GM23338 (cell line): ENCODE measurements at regions not wholly inside any gene's neighbourhood (a gene's known extent, or its start where the extent isn't known, plus 50 kb on each side); places are given as distances from the start of the nearest gene placed in this dataset.

Experiments
- ATAC-seq: fragments of 200-7000 bp; cut with Tn5 transposase; 3 replicates; pipeline ENCODE4 v1.9.1; 2020
- DNase-seq: peaks from one replicate; pipeline ENCODE4 v3.0.0-alpha.2; 2015; ENCODE audit warnings: low spot score
- H2AFZ ChIP-seq: fragments of 200-600 bp; sonication (generic); 2 replicates; pipeline ENCODE4 v1.8.0; 2016; ENCODE audit warnings: antibody characterized with exemption, mild to moderate bottlenecking, moderate library complexity
- H3F3A ChIP-seq: fragments of 200-600 bp; sonication (generic); replicated peaks from 2 replicates; pipeline ENCODE4 v1.8.0; 2017; ENCODE audit warnings: antibody characterized with exemption, mixed run types, low read depth
- H3K27ac ChIP-seq: fragments of 200-600 bp; sonication (generic); 2 replicates; pipeline ENCODE4 v1.6.1; 2016; ENCODE audit warnings: low read depth
- H3K27me3 ChIP-seq: fragments of 200-600 bp; sonication (generic); 2 replicates; pipeline ENCODE4 v1.8.0; 2016; ENCODE audit warnings: mild to moderate bottlenecking, mixed run types, moderate library complexity; ENCODE audit not compliant: insufficient read depth
- H3K36me3 ChIP-seq: fragments of 200-600 bp; sonication (generic); 2 replicates; pipeline ENCODE4 v1.8.0; 2016; ENCODE audit warnings: mild to moderate bottlenecking; ENCODE audit not compliant: insufficient read depth
- H3K4me1 ChIP-seq: fragments of 200-600 bp; sonication (generic); 2 replicates; pipeline ENCODE4 v1.8.0; 2016; ENCODE audit warnings: mild to moderate bottlenecking, moderate library complexity; ENCODE audit not compliant: insufficient read depth
- H3K4me2 ChIP-seq: fragments of 200-600 bp; sonication (generic); 2 replicates; pipeline ENCODE4 v1.7.1; 2017; ENCODE audit warnings: mixed run types
- H3K4me3 ChIP-seq: fragments of 200-600 bp; sonication (generic); 2 replicates; pipeline ENCODE4 v1.6.1; 2016; ENCODE audit warnings: mixed run types
- H3K79me2 ChIP-seq: fragments of 200-600 bp; sonication (generic); replicated peaks from 2 replicates; pipeline ENCODE4 v1.8.0; 2017; ENCODE audit warnings: mild to moderate bottlenecking; ENCODE audit not compliant: insufficient read depth
- H3K9me2 ChIP-seq: fragments of 200-600 bp; sonication (generic); 2 replicates; pipeline ENCODE4 v1.8.0; 2017; ENCODE audit not compliant: insufficient read depth
- H4K20me1 ChIP-seq: fragments of 200-600 bp; sonication (generic); replicated peaks from 2 replicates; pipeline ENCODE4 v1.8.0; 2017; ENCODE audit warnings: mild to moderate bottlenecking; ENCODE audit not compliant: insufficient read depth
- H3K27ac Mint-ChIP-seq: 2 replicates; pipeline ENCODE4 v1.8.0; 2020; ENCODE audit warnings: inconsistent platforms, mild to moderate bottlenecking, moderate library complexity, mixed read lengths
- H3K27me3 Mint-ChIP-seq: 3 replicates; pipeline ENCODE4 v1.8.0; 2022; ENCODE audit warnings: low read depth, mild to moderate bottlenecking, moderate library complexity, mixed read lengths, inconsistent platforms; ENCODE audit not compliant: insufficient read depth, poor library complexity
- H3K36me3 Mint-ChIP-seq: 3 replicates; pipeline ENCODE4 v1.8.0; 2021; ENCODE audit warnings: low read depth, mild to moderate bottlenecking, inconsistent platforms, moderate library complexity, mixed read lengths
- H3K4me1 Mint-ChIP-seq: 3 replicates; pipeline ENCODE4 v1.8.0; 2020; ENCODE audit warnings: mild to moderate bottlenecking, inconsistent platforms, mixed read lengths
- H3K4me3 Mint-ChIP-seq: 3 replicates; pipeline ENCODE4 v1.8.0; 2021; ENCODE audit warnings: moderate library complexity, mild to moderate bottlenecking, inconsistent platforms, mixed read lengths
- H3K9me3 Mint-ChIP-seq: 3 replicates; pipeline ENCODE4 v1.8.0; 2020; ENCODE audit warnings: moderate library complexity, mild to moderate bottlenecking, inconsistent platforms, mixed read lengths
- CREB1 ChIP-seq: fragments of 250-450 bp; sonication (Bioruptor Pico); IDR thresholded peaks from 2 replicates; pipeline ENCODE4 v1.5.0; 2020; ENCODE audit warnings: low read depth, mild to moderate bottlenecking, moderate library complexity
- EZH2 ChIP-seq: fragments of 200-600 bp; sonication (generic); IDR thresholded peaks from one replicate; pipeline ENCODE4 v1.8.0; 2017; ENCODE audit warnings: antibody characterized with exemption, mild to moderate bottlenecking, low read depth; ENCODE audit not compliant: unreplicated experiment
- EZH2phosphoT487 ChIP-seq: fragments of 200-600 bp; sonication (generic); IDR thresholded peaks from one replicate; pipeline ENCODE4 v1.8.1; 2018; ENCODE audit warnings: antibody characterized with exemption; ENCODE audit not compliant: unreplicated experiment
- JUNB ChIP-seq: IDR thresholded peaks from one replicate; pipeline ENCODE4 v1.6.1; 2016; ENCODE audit warnings: antibody characterized with exemption; ENCODE audit not compliant: unreplicated experiment
- NANOG ChIP-seq: IDR thresholded peaks from 2 replicates; pipeline ENCODE4 v1.6.1; 2016; ENCODE audit warnings: antibody characterized with exemption, borderline replicate concordance
- POLR2AphosphoS5 ChIP-seq: IDR thresholded peaks from 2 replicates; pipeline ENCODE4 v1.6.1; 2016; ENCODE audit warnings: antibody characterized with exemption, low read depth
- STAT1 ChIP-seq: IDR thresholded peaks from one replicate; pipeline ENCODE4 v1.6.1; 2016; ENCODE audit warnings: antibody characterized with exemption; ENCODE audit not compliant: unreplicated experiment
- ZNF114 ChIP-seq: fragments of 250-450 bp; sonication (Bioruptor Pico); IDR thresholded peaks from 2 replicates; pipeline ENCODE4 v1.5.0; 2020; ENCODE audit warnings: mild to moderate bottlenecking, moderate library complexity
- ZNF331 ChIP-seq: fragments of 250-450 bp; sonication (Bioruptor Pico); IDR thresholded peaks from 2 replicates; pipeline ENCODE4 v1.5.0; 2020; ENCODE audit warnings: low read depth, mild to moderate bottlenecking, moderate library complexity
- TF ChIP-seq, protein P1 (sequence below): IDR thresholded peaks from one replicate; pipeline ENCODE4 v1.6.1; 2018; ENCODE audit warnings: antibody characterized with exemption; ENCODE audit not compliant: unreplicated experiment
- TF ChIP-seq, protein P2 (sequence below): IDR thresholded peaks from 2 replicates; pipeline ENCODE4 v1.6.1; 2016; ENCODE audit warnings: antibody characterized with exemption
- TF ChIP-seq, protein P3 (sequence below), 2 experiments: fragments of 200-600 bp in 1 of 2; sonication (generic) in 1 of 2; conservative IDR thresholded peaks; 2 replicates each; pipeline versions ENCODE4 v1.5.1 to v1.6.1; 2016 to 2017; ENCODE audit warnings: antibody characterized with exemption in 2 of 2, low read depth in 2 of 2, mild to moderate bottlenecking in 2 of 2, moderate library complexity in 1 of 2
- TF ChIP-seq, protein P4 (sequence below): fragments of 250-450 bp; sonication (Bioruptor Pico); IDR thresholded peaks from 2 replicates; pipeline ENCODE4 v1.5.0; 2020; ENCODE audit warnings: mild to moderate bottlenecking, moderate library complexity

DNA sequence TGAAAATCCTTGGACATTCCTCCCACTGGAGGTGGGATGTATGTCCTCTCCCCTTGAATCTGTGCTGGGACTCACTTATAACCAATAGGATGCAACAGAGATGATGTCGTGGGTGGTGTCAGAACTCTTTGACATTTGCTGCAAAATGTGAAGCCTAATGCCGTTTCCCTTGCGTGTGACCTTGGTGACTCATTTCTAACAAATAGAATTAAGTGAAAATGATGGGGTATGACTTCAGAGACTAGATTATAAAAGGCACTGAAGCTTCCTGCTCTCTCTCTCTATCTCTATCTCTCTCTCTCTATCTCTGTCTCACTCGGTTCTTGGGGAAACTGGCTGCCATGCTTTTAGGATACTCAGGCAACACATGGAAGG is 126.1 kb upstream of the STC2 start:
- TF ChIP-seq ZNF331 (CRISPR knock-in tag) = no peak
- TF ChIP-seq EZH2phosphoT487 = no peak
- no peak for TF ChIP-seq NANOG
- TF ChIP-seq, protein P1, sequence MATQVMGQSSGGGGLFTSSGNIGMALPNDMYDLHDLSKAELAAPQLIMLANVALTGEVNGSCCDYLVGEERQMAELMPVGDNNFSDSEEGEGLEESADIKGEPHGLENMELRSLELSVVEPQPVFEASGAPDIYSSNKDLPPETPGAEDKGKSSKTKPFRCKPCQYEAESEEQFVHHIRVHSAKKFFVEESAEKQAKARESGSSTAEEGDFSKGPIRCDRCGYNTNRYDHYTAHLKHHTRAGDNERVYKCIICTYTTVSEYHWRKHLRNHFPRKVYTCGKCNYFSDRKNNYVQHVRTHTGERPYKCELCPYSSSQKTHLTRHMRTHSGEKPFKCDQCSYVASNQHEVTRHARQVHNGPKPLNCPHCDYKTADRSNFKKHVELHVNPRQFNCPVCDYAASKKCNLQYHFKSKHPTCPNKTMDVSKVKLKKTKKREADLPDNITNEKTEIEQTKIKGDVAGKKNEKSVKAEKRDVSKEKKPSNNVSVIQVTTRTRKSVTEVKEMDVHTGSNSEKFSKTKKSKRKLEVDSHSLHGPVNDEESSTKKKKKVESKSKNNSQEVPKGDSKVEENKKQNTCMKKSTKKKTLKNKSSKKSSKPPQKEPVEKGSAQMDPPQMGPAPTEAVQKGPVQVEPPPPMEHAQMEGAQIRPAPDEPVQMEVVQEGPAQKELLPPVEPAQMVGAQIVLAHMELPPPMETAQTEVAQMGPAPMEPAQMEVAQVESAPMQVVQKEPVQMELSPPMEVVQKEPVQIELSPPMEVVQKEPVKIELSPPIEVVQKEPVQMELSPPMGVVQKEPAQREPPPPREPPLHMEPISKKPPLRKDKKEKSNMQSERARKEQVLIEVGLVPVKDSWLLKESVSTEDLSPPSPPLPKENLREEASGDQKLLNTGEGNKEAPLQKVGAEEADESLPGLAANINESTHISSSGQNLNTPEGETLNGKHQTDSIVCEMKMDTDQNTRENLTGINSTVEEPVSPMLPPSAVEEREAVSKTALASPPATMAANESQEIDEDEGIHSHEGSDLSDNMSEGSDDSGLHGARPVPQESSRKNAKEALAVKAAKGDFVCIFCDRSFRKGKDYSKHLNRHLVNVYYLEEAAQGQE = no peak
- TF ChIP-seq, protein P2, sequence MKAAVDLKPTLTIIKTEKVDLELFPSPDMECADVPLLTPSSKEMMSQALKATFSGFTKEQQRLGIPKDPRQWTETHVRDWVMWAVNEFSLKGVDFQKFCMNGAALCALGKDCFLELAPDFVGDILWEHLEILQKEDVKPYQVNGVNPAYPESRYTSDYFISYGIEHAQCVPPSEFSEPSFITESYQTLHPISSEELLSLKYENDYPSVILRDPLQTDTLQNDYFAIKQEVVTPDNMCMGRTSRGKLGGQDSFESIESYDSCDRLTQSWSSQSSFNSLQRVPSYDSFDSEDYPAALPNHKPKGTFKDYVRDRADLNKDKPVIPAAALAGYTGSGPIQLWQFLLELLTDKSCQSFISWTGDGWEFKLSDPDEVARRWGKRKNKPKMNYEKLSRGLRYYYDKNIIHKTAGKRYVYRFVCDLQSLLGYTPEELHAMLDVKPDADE = no peak
- no peak for TF ChIP-seq EZH2
- TF ChIP-seq POLR2AphosphoS5 = no peak
- TF ChIP-seq, protein P3, sequence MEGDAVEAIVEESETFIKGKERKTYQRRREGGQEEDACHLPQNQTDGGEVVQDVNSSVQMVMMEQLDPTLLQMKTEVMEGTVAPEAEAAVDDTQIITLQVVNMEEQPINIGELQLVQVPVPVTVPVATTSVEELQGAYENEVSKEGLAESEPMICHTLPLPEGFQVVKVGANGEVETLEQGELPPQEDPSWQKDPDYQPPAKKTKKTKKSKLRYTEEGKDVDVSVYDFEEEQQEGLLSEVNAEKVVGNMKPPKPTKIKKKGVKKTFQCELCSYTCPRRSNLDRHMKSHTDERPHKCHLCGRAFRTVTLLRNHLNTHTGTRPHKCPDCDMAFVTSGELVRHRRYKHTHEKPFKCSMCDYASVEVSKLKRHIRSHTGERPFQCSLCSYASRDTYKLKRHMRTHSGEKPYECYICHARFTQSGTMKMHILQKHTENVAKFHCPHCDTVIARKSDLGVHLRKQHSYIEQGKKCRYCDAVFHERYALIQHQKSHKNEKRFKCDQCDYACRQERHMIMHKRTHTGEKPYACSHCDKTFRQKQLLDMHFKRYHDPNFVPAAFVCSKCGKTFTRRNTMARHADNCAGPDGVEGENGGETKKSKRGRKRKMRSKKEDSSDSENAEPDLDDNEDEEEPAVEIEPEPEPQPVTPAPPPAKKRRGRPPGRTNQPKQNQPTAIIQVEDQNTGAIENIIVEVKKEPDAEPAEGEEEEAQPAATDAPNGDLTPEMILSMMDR (conservative IDR thresholded peaks at IDR 0.05; ENCODE audit: low read depth in 2 of 2) = no peak
- no peak for TF ChIP-seq JUNB
- TF ChIP-seq, protein P4, sequence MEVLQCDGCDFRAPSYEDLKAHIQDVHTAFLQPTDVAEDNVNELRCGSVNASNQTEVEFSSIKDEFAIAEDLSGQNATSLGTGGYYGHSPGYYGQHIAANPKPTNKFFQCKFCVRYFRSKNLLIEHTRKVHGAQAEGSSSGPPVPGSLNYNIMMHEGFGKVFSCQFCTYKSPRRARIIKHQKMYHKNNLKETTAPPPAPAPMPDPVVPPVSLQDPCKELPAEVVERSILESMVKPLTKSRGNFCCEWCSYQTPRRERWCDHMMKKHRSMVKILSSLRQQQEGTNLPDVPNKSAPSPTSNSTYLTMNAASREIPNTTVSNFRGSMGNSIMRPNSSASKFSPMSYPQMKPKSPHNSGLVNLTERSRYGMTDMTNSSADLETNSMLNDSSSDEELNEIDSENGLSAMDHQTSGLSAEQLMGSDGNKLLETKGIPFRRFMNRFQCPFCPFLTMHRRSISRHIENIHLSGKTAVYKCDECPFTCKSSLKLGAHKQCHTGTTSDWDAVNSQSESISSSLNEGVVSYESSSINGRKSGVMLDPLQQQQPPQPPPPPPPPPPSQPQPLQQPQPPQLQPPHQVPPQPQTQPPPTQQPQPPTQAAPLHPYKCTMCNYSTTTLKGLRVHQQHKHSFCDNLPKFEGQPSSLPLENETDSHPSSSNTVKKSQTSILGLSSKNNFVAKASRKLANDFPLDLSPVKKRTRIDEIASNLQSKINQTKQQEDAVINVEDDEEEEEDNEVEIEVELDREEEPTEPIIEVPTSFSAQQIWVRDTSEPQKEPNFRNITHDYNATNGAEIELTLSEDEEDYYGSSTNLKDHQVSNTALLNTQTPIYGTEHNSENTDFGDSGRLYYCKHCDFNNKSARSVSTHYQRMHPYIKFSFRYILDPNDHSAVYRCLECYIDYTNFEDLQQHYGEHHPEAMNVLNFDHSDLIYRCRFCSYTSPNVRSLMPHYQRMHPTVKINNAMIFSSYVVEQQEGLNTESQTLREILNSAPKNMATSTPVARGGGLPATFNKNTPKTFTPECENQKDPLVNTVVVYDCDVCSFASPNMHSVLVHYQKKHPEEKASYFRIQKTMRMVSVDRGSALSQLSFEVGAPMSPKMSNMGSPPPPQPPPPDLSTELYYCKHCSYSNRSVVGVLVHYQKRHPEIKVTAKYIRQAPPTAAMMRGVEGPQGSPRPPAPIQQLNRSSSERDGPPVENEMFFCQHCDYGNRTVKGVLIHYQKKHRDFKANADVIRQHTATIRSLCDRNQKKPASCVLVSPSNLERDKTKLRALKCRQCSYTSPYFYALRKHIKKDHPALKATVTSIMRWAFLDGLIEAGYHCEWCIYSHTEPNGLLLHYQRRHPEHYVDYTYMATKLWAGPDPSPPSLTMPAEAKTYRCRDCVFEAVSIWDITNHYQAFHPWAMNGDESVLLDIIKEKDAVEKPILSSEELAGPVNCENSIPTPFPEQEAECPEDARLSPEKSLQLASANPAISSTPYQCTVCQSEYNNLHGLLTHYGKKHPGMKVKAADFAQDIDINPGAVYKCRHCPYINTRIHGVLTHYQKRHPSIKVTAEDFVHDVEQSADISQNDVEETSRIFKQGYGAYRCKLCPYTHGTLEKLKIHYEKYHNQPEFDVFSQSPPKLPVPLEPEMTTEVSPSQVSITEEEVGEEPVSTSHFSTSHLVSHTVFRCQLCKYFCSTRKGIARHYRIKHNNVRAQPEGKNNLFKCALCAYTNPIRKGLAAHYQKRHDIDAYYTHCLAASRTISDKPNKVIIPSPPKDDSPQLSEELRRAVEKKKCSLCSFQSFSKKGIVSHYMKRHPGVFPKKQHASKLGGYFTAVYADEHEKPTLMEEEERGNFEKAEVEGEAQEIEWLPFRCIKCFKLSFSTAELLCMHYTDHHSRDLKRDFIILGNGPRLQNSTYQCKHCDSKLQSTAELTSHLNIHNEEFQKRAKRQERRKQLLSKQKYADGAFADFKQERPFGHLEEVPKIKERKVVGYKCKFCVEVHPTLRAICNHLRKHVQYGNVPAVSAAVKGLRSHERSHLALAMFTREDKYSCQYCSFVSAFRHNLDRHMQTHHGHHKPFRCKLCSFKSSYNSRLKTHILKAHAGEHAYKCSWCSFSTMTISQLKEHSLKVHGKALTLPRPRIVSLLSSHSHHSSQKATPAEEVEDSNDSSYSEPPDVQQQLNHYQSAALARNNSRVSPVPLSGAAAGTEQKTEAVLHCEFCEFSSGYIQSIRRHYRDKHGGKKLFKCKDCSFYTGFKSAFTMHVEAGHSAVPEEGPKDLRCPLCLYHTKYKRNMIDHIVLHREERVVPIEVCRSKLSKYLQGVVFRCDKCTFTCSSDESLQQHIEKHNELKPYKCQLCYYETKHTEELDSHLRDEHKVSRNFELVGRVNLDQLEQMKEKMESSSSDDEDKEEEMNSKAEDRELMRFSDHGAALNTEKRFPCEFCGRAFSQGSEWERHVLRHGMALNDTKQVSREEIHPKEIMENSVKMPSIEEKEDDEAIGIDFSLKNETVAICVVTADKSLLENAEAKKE (CRISPR knock-in tag) = no peak
- TF ChIP-seq ZNF114 (CRISPR knock-in tag) = no peak
- TF ChIP-seq STAT1 = no peak
- no peak for TF ChIP-seq CREB1 (CRISPR knock-in tag)
- Histone ChIP-seq H3K27ac (no peak overlapping the region), H2AFZ (no peak overlapping the region), H3K27me3 (no peaks in the 10 kb centered on the region), H4K20me1 (no peaks in the 10 kb centered on the region), H3K4me2 (no peak overlapping the region), H3K4me1 (no peaks in the 10 kb centered on the region), H3F3A (no peaks in the 10 kb centered on the region), H3K9me2 (peaks cover 6% of the 10 kb centered on the region), H3K36me3 (no peaks in the 10 kb centered on the region), H3K79me2 (no peaks in the 10 kb centered on the region), H3K4me3 (no peak overlapping the region)
- Mint-ChIP-seq H3K4me3 (no peak overlapping the region), H3K4me1 (no peaks in the 10 kb centered on the region; the same call in 2 of the 3 replicates), H3K27me3 (no peaks in the 10 kb centered on the region), H3K36me3 (no peaks in the 10 kb centered on the region), H3K9me3 (no peaks in the 10 kb centered on the region), H3K27ac (no peak overlapping the region)
- ATAC-seq = no peak
- DNase-seq = no peak
